ENCODE measurements at regions not wholly inside any gene's neighbourhood (a gene's known extent, or its start where the extent isn't known, plus 50 kb on each side); places are given as distances from the start of the nearest gene placed in this dataset.

- no peak for DNase-seq
Observed at GRCh38 chr18:28523758-28524475, 347.0 kb upstream of the CDH2 start.

DNA sequence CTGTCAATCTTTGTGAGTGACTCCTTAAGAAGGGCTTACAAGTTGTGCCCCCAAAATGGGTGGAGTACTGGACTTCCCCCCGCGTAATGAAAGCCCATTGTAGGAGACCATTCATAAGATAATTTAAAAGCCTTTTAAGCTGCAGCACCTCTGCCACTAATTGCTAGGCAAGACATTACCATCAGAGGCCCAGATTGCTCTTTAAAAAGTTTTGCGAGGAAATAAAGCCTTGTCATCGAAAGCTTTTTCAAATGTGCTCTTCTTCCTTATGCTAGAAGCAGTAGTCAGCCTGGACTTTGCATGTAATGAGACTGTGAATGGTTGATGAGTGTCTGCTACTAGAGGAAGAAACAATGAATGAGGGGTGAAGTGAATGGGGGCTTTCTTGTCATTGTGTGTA lies 345.3 kb upstream of the CDH2 start:
- no peak for DNase-seq

GRCh38 chr18:28519997-28520396 lies 343.1 kb upstream of the CDH2 start:
- DNase-seq, result no peak

- no peak for DNase-seq
Observed at GRCh38 chr18:28514699-28515098, 337.8 kb upstream of the CDH2 start.

DNA sequence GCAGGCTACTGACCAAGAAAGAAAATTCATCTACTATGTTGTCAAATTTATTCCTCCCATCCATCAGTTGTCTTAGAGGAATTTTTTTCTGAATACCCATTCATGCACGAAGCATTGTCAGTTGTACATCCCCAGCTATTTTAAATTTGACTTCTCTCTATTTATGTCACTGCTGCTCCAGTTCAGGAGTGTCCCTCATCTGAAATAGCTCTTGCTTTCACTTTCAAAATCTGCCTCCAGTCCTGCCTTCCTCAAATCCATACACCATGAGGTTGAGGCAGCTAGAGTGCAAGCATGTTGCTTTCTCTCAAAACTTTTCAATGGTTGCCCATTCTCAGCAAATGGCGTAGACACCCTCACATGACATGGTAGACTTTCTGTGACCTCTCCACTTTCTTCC lies 335.4 kb upstream of the CDH2 start:
- DNase-seq, result no peak

- DNase-seq, result no peak
Observed at GRCh38 chr18:28511413-28511821, 334.5 kb upstream of the CDH2 start.

- no peak for DNase-seq
Observed at GRCh38 chr18:28510210-28510609, 333.3 kb upstream of the CDH2 start.

GRCh38 chr18:28504066-28504465 lies 327.1 kb upstream of the CDH2 start:
- DNase-seq, result no peak

GRCh38 chr18:28494151-28494550 lies 317.2 kb upstream of the CDH2 start:
- peak; percentile 55 for DNase-seq

DNA sequence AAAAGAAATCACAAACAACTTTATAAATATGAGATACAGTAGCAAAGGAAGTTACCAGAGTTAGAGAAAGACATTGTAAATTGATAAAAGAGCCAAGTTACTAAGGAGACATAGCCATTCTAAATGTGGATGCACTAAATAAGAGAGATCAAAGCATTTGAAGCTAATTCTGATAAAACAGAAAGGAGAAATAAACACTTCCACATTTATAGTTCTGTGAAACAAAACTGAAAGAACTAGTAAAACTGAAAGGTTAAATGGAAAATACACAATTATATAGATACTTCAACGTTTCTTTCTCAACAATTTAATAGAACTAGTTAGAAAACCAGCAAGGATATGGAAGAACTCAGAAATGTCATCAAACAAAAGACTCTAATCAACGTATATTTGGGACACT lies 309.0 kb upstream of the CDH2 start:
- no peak for DNase-seq

DNA sequence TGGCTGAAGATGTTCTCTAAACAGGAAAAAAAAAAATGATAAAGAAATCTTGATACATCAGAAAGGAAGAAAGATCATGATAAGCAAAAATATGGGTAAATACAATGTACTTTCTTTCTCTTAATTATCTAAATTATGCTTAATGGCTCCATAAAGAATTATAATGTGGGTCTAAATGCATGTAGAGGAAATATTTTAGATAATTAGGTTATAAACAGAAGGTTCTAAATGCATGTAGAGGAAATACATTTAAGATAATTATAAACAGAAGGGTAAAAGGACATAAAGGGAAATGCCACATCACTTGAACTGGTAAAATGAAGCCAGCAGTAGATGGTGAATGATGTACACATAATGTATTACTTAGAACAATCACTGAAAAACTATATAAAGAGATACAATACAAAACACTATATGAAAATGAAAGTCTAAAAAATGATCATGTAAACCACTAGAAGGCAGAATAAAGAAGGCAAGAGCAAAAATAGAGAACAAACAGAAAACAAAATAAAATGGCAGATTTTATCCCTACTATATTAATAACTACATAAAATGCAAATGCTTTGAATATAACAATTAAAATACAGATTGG lies 308.4 kb upstream of the CDH2 start:
- no peak for DNase-seq

GRCh38 chr18:28478531-28478930 lies 301.6 kb upstream of the CDH2 start:
- no peak for DNase-seq

- DNase-seq, result no peak
Observed at GRCh38 chr18:28476302-28476701, 299.4 kb upstream of the CDH2 start.

GRCh38 chr18:28469946-28470345 lies 293.0 kb upstream of the CDH2 start:
- no peak for DNase-seq

- DNase-seq, result no peak
Observed at GRCh38 chr18:28468901-28469300, 292.0 kb upstream of the CDH2 start.

GRCh38 chr18:28466204-28466603 lies 289.3 kb upstream of the CDH2 start:
- DNase-seq, result no peak

GRCh38 chr18:28459587-28459986 lies 282.7 kb upstream of the CDH2 start:
- no peak for DNase-seq

- DNase-seq, result no peak
Observed at GRCh38 chr18:28458751-28459150, 281.8 kb upstream of the CDH2 start.

DNA sequence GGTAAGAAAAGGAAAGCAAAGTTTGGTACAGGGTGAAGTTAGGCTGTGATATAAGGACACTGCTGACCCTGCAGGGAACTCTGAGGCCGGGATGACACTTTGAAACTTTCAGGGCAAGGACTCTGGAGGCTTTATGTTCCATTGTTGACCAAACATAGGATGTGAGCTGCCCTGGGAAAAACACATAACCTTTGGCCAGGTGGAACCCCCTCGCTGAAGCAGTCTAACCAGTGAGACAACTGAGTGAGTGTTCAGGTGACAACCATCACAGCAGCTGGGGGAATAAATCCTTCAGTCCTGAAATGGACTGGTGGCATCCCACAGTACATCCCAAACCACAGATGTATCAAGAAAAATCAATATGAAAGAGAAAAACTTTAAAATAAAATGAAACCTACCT lies 280.9 kb upstream of the CDH2 start:
- no peak for DNase-seq

DNA sequence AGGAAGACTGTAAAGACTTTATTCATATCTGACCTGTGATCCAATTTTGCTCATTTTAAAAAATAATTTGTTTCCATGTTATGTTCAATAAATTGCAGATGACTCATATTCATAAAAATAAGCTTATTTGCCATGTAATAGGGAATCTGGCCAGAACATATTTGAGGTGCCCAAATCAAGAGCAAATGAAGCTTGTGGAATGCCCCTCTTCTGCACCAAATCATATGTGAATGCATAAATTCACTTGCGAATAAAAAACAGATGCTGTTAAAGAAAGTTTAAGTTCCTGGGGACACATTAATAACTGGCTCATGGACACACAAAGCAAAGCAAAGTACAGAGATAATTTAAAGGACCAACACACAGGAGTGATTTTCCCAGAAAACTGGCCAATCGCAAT lies 279.0 kb upstream of the CDH2 start:
- DNase-seq, result no peak

- DNase-seq, result no peak
Observed at GRCh38 chr18:28439870-28440269, 262.9 kb upstream of the CDH2 start.

GRCh38 chr18:28438381-28438780 lies 261.5 kb upstream of the CDH2 start:
- DNase-seq, result no peak

- DNase-seq, result no peak
Observed at GRCh38 chr18:28432339-28432738, 255.4 kb upstream of the CDH2 start.

DNA sequence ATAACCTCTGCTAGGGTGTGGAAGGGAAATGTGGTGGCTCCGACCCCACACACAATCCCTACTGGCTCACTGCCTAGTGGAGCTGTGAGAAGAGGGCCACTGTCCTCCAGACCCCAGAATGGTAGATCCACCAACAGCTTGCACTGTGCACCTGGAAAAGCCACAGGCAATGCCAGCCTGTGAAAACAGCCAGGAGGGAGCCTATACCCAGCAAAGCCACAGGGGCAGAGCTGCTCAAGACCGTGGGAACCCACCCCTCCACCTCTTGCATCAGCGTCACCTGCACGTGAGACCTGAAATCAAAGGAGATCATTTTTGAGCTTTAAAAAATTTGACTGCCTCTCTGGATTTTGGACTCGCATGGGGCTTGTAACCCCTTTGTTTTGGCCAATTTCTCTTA lies 249.0 kb upstream of the CDH2 start:
- no peak for DNase-seq

GRCh38 chr18:28422577-28422976 lies 245.6 kb upstream of the CDH2 start:
- no peak for DNase-seq
